CD4-positive, alpha-beta T cell (primary cell): ENCODE measurements at regions not wholly inside any gene's neighbourhood (a gene's known extent, or its start where the extent isn't known, plus 50 kb on each side); places are given as distances from the start of the nearest gene placed in this dataset.

Experiments
- ATAC-seq: fragments of 200-7000 bp; cut with Tn5 transposase; one replicate; pipeline ENCODE4 v1.10.0; 2022; ENCODE audit warnings: mild to moderate bottlenecking; ENCODE audit not compliant: poor library complexity
- CTCF ChIA-PET: fragments of 350-600 bp; sonication (Branson Sonifier 250); formaldehyde crosslinking; loops from one replicate; lab custom pipeline; 2021; ENCODE audit warnings: antibody characterized with exemption, inconsistent platforms; lab: Charles Lee
- POLR2A ChIA-PET: fragments of 350-600 bp; sonication (Branson Sonifier 250); formaldehyde crosslinking; loops from one replicate; lab custom pipeline; 2021; ENCODE audit warnings: antibody characterized with exemption, inconsistent platforms; lab: Charles Lee
- DNase-seq, 14 experiments: peaks; one replicate each; pipeline ENCODE4 v3.0.0-alpha.2; 2013 to 2020; ENCODE audit warnings: mixed read lengths in 2 of 14
- H3K27ac ChIP-seq, 2 donors: one replicate each; pipeline versions ENCODE4 v1.5.1 to v1.7.0; 2013; ENCODE audit warnings: low read length in 2 of 2, low read depth in 1 of 2, mild to moderate bottlenecking in 1 of 2
- H3K27me3 ChIP-seq, 2 experiments: 1 replicate in 1 of 2; 2 replicates in 1 of 2; pipeline versions ENCODE4 v1.6.1 to v1.7.0; 2013; ENCODE audit warnings: low read length in 2 of 2, control low read depth in 1 of 2, mild to moderate bottlenecking in 1 of 2, moderate library complexity in 1 of 2; ENCODE audit not compliant: insufficient read depth in 2 of 2, control insufficient read depth in 1 of 2
- H3K36me3 ChIP-seq: one replicate; pipeline ENCODE4 v1.6.1; 2013; ENCODE audit warnings: low read length, control low read depth; ENCODE audit not compliant: insufficient read depth
- H3K4me1 ChIP-seq: one replicate; pipeline ENCODE4 v1.6.1; 2013; ENCODE audit warnings: low read length, control low read depth; ENCODE audit not compliant: insufficient read depth
- H3K4me3 ChIP-seq: one replicate; pipeline ENCODE4 v1.5.1; 2013; ENCODE audit warnings: mild to moderate bottlenecking, low read length, moderate library complexity
- H3K9me3 ChIP-seq, 2 experiments: 1 replicate in 1 of 2; 2 replicates in 1 of 2; pipeline versions ENCODE4 v1.6.1 to v1.7.0; 2013; ENCODE audit warnings: low read length in 2 of 2, mild to moderate bottlenecking in 2 of 2, control low read depth in 1 of 2, moderate library complexity in 1 of 2; ENCODE audit not compliant: control insufficient read depth in 1 of 2, insufficient read depth in 1 of 2
- H3K27ac Mint-ChIP-seq: one replicate; pipeline ENCODE4 v1.8.0; 2020; ENCODE audit warnings: mixed read lengths
- H3K27me3 Mint-ChIP-seq: one replicate; pipeline ENCODE4 v1.8.0; 2021; ENCODE audit warnings: mixed read lengths
- H3K36me3 Mint-ChIP-seq: one replicate; pipeline ENCODE4 v1.8.0; 2021; ENCODE audit warnings: low read depth, mixed read lengths
- H3K4me1 Mint-ChIP-seq: one replicate; pipeline ENCODE4 v1.8.0; 2021; ENCODE audit warnings: low read depth, mixed read lengths
- H3K4me3 Mint-ChIP-seq: one replicate; pipeline ENCODE4 v1.8.0; 2020; ENCODE audit warnings: mild to moderate bottlenecking, mixed read lengths
- H3K9me3 Mint-ChIP-seq: one replicate; pipeline ENCODE4 v1.8.0; 2020; ENCODE audit warnings: mixed read lengths
- CTCF ChIP-seq: fragments of 200-600 bp; IDR thresholded peaks from one replicate; pipeline ENCODE4 v1.8.0; 2022; ENCODE audit warnings: antibody characterized with exemption, mild to moderate bottlenecking
- intact Hi-C, 2 experiments: fragments of 100-400 bp; cut with DNase I in 1 of 2; cut with micrococcal nuclease in 1 of 2; formaldehyde crosslinking; loops; one replicate each; pipeline versions ENCODE4 v1.15.1 to v1.9.0; 2023 to 2025; cut with DNase I, micrococcal nuclease

- Mint-ChIP-seq H3K36me3 (no peaks in the 10 kb centered on the region), H3K4me3 (no peak overlapping the region), H3K27me3 (no peaks in the 10 kb centered on the region), H3K27ac (no peak overlapping the region), H3K9me3 (peaks cover 10% of the 10 kb centered on the region), H3K4me1 (no peaks in the 10 kb centered on the region)
- CTCF ChIA-PET: no interaction called here
- intact Hi-C loops: no loop called here
- no peak for TF ChIP-seq CTCF
- Histone ChIP-seq H3K27me3 (no peaks in the 10 kb centered on the region), H3K36me3 (no peaks in the 10 kb centered on the region), H3K27ac (no peak overlapping the region), H3K4me1 (no peaks in the 10 kb centered on the region), H3K4me3 (no peak overlapping the region), H3K9me3 (peaks cover 0 to 5% of the 10 kb centered on the region in 2 experiments)
- POLR2A ChIA-PET: no interaction called here
- no peak for DNase-seq
- ATAC-seq: no peak
These were observed 2091.1 kb upstream of the PIK3C3 start for GRCh38 chr18:39863916-39864315.

- Histone ChIP-seq H3K27ac (no peak overlapping the region), H3K4me3 (no peak overlapping the region), H3K9me3 (peaks cover 0 to 5% of the 10 kb centered on the region in 2 experiments), H3K4me1 (no peaks in the 10 kb centered on the region), H3K27me3 (no peaks in the 10 kb centered on the region), H3K36me3 (no peaks in the 10 kb centered on the region)
- CTCF ChIA-PET: no interaction called here
- Mint-ChIP-seq H3K4me1 (no peaks in the 10 kb centered on the region), H3K9me3 (peaks cover 10% of the 10 kb centered on the region), H3K27ac (no peak overlapping the region), H3K36me3 (no peaks in the 10 kb centered on the region), H3K27me3 (no peaks in the 10 kb centered on the region), H3K4me3 (no peak overlapping the region)
- TF ChIP-seq CTCF: no peak
- intact Hi-C loops: no loop called here
- POLR2A ChIA-PET: no interaction called here
- DNase-seq (no peak), ATAC-seq (no peak)
These were observed 2092.7 kb upstream of the PIK3C3 start for GRCh38 chr18:39862341-39862740.

- H3K27me3 ChIP-seq: no peaks in the 10 kb centered on the region
- Mint-ChIP-seq H3K4me3 (no peak overlapping the region), H3K27ac (no peak overlapping the region), H3K9me3 (peaks cover 2% of the 10 kb centered on the region), H3K4me1 (no peaks in the 10 kb centered on the region), H3K27me3 (no peaks in the 10 kb centered on the region), H3K36me3 (no peaks in the 10 kb centered on the region)
- ATAC-seq (no peak), DNase-seq (no peak)
- POLR2A ChIA-PET: no interaction called here
- H3K36me3 ChIP-seq: no peaks in the 10 kb centered on the region
- H3K9me3 ChIP-seq: peaks cover 0 to 3% of the 10 kb centered on the region in 2 experiments
- TF ChIP-seq CTCF: no peak
- no peaks in the 10 kb centered on the region for H3K4me1 ChIP-seq
- intact Hi-C loops: no loop called here
- H3K27ac ChIP-seq: no peak overlapping the region
- H3K4me3 ChIP-seq: no peak overlapping the region
- CTCF ChIA-PET: no interaction called here
These were observed 2100.7 kb upstream of the PIK3C3 start for GRCh38 chr18:39854291-39854690.
